Epidermal melanocyte (primary cell): ENCODE measurements at regions not wholly inside any gene's neighbourhood (a gene's known extent, or its start where the extent isn't known, plus 50 kb on each side); places are given as distances from the start of the nearest gene placed in this dataset.
"Not testable (repeated sequence)": the region's sequence is repeated elsewhere in the genome, so short reads cannot be mapped to it uniquely, and the experiment has no call there.

Source experiments
- DNase-seq: peaks from one replicate; pipeline ENCODE4 v3.0.0; 2011; ENCODE audit warnings: low spot score; ENCODE audit not compliant: insufficient read length

DNA sequence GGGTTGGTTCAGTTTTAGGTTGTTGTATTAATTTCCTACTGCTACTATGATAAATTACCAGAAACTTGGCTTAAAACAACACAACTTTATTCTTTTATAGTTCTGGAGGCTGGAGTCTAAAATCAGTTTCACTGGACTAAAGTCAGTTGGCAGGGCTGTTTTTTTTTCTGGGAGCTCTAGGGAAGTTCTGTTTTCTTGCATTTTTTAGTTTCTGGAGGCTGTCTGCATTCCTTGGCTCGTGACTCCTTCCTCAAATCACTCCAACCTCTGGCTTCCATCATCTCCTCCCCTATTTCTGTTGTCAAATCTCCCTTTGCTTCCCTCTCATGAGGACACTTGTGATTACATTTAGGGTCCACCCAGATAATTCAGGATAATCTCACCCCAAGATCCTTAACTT, 51.3 kb upstream of the SUB1 start:
- no peak for DNase-seq

DNA sequence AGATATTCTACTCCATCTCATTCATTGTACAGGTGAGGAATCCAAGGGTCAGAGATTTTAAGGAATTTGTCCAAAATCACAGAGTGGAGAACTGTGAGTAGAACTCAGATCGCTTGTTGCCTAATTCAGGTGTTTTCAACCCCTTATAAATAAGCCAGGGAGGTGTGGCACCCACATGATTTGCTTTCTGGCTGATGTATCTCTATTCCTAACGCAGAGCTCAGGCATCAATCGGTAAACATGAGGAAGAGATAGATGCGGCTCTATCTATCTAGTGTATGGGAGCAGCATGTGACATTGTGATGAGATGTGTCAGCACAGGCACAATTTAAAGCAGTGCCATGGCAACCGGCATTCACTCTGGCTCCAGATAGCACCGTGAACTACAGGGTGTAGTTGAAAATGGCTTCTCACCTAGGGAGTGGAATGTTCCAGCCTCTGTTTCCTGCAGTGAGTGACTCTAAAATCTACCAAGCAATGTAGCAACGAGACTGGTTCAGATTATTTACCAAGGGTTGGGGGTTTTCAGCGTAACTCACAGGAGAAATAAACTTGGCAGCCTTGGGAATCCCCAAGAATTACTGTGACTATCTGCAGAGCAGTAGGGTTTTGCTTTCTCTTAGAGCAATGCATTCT, 53.4 kb upstream of the SUB1 start:
- DNase-seq, result no peak

DNA sequence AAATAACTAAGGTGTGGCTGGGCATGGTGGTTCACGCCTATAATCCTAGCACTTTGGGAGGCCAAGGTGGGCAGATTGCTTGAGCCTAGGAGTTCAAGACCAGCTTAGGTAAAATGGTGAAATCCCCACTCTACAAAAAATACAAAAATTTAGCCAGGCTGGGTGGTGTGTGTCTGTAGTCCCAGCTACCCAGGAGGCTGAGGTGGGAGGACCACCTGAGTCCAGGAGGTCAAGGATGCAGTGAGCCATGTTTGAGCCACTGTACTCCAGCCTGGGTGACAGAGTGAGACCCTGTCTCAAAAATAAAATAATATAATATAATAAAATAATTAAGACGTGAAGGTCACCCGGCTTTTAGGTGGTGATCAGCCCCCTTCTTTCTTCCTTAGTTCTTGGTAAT, 58.0 kb upstream of the SUB1 start:
- not testable (repeated sequence) for DNase-seq

DNA sequence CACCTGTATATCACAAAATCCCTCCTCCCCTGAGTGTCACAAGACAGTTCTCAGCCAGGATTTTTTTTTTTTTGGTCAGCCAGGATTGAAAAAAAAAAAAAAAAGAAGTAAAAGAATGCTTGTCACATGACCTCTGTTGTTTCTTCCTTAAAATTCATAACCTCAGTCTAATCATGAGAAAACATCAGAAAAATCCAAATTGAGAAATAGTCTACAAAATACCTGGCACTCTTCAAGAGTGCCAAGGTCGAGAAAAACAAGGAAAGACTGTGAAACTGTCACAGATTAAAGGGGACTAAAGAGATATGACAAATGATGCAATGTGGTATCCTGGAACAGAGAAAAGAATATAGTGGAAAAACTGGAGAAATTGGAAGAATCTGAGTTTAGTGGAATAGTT, 58.5 kb upstream of the SUB1 start:
- no peak for DNase-seq

DNA sequence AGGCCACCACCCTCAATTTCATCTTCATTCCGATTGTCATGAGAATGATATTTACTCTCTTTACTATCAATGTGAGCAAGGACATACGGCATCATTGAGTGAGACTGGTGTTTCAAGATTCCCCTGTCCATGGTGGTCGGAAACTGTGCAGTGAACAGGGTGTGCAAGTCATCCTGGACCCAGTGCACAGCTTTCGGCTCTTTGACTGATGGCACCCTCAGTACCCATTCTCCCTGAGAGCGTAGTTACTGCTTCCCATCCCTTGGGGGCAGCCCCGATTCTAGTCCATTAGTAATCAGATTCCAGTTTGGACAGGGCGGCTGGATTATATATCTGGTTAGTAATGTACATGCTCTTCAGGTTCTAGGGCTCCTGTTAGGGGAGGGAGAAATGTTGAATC, 61.7 kb upstream of the SUB1 start:
- DNase-seq, result no peak

DNA sequence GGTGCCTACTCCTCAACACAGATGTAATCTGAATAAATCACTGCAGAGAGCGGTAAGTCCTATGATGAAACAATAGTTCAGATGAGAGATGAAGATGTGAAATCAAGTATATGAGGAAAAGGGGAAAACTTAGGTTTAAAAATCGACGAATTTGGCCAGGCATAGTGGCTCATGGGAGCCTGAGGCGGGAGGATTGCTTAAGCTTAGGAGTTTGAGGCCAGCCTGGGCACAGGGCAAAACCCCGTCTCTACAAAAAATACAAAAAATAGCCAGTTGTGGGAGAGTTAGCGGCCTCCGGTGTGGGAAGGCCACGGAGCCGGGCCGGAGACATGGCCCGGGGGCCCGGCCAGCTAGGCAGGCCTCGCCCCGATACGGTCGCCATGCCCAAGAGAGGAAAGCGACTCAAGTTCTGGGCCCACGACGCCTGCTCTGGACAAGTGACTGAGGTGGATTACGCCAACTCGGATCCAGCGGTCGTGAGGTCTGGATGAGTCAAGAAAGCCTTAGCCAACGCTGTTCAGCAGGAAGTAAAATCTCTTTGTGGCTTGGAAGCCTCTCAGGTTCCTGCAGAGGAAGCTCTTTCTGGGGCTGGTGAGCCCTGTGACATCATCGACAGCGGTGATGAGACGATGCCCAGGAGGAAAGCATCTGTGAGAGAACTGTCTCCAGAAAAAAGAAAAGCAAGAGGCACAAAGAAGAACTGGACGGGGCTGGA, 62.8 kb upstream of the SUB1 start:
- no peak for DNase-seq

DNA sequence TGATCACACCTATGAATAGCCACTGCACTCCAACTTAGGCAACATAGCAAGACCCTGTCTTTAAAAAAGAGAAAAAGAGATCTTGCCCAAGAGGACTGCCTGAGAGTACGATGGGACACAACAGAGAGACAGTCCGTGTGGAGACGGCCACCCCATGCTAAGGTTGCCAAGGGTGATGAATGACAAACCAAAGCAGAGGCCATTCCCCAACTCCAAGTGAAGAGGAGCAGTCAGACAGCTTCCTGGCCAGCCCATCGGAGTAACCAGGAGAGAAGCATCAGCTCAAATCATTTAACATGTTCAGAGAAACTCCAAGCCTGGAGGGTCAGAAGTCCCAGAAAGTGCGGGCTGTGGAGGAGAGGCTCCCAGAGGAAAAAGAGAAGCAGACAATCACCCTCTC, 63.9 kb upstream of the SUB1 start:
- DNase-seq, result no peak

DNA sequence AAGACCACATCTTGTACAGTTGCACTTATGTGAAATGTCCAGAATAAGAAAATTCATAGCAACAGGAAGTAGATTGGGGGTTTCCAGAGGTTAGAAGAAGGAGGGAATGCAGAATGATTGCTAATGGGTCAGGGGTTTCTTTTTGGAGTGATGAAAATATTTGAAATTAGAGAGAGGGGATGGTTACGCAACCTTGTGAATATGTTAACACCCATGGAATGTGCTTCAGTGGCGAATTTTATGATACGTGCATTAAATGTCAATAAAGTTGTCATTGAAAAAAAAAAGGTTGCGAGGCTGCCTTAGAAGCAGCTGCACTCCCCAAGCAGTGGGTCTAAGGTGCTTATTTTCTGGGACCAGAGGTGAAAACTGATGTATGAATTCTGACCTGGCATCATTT, 64.4 kb upstream of the SUB1 start:
- no peak for DNase-seq

DNA sequence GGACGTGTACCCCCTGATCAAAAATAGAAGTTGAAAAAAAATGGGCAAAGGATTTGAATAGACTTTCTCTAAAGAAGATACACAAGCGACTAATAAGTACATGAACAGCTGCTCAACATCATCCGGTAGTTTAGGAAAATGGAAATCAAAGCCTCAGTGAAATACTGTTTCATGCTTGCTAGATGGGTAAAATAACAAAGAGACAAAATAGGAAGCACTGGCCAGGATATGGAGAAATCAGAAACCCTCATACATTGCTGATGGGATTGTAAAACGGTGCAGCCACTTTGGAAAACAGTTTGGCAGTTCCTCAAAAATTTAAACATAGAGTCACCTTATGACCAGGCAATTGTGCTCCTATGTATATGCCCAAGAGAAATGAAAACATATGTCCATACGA, 65.0 kb upstream of the SUB1 start:
- DNase-seq, result no peak

DNA sequence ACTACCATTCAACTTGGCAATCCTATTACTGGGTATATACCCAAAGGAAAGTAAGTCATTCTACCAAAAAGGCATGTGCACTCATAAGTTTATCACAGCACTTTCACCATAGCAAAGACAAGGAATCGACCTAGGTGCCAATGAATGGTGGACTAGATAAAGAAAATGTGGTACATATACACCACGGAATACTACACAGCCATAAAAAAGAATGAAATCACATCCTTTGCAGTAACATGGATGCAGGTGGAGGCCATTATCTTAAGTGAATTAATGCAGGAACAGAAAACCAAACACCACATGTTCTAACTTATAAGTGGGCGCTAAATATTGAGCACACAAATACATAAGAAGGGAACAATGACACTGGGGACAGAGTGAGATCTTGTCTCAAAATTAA, 65.8 kb upstream of the SUB1 start:
- no peak for DNase-seq

DNA sequence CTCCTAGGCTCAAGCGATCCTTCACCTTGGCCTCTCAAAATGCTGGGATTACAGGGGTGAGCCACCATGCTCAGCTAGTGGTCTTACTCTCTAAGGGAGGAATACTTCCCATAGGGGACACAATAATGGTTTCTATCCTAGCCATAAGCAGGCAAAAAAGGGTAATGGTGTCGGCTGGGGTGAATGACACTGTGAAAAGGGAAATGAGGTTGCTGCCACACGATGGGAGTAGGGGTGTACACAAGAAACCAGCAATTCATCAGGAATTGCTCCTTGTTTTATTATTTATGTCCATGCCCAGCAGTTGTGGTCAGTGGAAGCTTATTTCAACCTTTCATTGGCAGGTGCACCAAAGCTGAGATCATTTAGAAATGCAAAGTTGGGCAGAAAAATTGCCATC, 70.3 kb upstream of the ZFR start:
- no peak for DNase-seq

DNA sequence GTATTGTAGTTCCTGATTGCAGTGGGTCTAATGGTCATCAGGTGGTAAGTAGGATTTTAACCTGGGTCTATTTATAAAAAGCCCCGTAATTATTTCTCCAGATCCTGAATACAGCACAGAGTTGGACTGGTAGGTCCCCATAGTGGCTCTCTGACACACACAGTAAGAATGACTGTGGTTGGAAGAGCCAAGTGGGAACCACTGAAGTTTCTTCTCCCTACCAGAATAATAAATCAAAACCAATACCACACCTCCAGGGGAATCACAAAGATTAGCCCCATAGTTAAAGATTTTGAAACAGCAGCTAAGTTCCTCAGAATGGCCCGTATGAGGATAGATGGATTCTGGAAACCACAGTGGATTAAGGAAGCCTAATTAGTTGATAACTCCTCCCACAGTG, 68.4 kb upstream of the ZFR start:
- no peak for DNase-seq

DNA sequence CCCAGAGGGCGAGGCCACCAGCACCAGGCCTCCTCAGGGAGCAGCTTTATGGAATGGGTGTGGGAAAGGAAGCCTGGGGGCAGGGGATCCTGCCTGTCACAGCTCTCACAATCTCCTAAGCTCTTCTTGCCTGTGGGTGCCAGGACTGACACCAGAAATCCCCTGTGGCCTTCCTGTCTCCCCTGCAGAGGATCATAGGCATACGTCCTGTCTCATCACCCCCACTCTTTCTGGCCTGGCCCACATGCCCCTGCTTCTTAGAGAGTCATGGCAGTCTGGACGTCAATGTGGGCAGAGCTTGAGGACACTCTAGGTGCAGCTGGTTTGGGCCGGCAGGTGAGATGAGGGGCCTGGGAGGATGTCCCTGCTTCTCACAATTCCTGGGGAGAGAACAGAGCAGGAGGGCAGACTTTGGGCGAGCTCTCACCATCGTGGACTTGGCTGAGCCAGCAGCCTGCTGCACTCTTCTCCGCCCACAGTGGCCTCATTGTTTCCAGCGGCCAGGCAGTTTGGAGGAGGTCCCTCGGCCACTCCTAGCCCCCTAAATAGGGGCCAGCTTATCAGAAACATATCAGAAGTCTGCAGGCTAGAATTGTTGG, 67.3 kb upstream of the ZFR start:
- DNase-seq, result no peak

DNA sequence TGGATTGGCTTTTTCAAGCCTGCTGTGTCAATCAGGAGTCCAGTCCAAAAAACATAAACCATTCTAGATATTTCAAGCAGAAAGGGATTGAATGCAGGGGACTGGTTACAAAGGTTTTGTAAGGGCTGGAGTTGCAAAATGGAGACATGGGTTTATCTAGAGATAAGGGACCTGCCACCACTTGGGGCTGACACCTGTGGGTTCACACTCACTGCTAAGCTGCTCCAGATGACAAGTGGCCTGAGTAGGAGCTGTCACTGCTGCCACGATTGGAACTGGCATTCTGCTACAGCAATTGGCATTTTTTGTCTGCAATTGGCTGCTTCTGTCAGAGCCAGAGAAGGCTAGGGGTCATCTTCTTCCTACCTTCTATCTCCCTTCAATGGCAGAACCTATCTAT, 66.3 kb upstream of the ZFR start:
- DNase-seq, result no peak

DNA sequence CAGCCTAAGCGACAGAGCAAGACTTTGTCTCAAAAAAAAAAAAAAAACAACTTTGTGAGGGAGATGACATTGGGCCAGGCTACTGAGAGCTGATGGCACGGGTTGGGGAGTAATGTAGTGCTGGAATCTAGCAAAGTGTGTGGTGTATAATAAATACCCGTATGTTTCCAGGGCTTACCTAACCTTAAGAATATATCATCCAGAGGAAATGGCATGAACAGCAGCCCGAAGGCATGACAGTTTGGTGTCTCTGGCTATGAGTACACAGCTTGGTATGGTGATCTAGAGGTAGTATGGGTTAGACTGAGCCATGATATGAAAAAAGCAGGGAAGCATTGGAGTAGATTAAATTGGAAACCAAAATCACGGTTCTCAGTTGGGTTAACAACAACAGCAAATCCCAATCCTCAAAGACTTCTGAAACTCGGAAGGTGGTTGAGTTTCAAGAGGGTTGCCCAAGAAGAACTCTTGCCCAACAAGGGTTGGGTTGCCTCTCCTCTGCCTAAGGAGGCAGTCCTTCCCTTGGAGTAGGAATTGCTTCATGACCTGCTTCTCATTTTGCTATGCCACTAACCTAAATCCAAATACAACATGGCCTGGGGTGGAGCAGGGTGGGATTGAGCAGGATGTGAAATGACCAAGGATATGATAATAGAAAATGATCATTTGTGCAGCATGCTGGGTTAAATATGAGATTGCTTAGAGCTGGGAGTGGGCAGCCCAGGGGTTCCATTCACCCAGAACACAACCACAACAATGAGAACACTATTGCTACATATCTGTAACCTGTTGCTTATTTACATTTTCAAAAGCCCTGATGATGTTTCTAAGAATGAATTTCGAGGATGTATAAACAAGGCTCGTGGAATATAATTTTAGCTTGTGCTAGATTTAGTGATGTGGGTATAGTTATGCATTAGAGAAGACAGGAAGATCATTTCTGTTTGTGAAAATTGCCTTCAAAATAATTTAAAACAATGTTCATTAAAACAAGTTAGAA, 64.6 kb upstream of the ZFR start:
- no peak for DNase-seq

DNA sequence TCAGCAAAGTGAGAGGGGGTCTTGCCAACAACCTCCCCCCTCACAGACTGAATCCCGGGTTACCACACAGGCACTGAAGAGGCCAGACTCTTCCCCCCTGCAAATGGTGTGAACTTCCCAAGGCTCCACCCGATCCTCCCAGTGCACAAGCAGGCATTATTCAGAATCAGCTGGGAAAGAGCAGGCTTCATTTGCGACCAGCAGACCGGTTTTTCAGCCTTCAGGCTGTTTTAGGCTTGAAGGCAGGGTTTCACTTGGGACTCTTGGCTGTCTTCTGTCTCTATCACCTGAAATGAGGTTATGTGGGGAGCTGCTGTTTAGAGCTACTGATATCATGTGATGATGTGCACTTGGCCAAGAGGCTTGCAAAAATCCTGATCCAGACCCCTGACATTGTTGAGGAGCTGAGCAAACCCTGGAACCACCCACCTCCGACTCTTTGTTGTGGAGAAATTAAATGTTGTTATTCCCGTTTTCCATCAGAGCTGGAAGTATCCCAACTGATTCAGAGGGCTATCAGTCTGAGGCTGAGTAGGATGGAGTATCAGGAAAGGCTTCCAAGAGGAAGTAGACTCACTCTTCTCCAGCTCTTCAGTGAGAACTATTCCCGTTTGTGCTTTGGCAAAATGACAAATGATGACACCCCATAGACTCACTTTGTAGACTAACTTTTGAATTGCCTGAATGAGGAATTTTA, 63.3 kb upstream of the ZFR start:
- no peak for DNase-seq

DNA sequence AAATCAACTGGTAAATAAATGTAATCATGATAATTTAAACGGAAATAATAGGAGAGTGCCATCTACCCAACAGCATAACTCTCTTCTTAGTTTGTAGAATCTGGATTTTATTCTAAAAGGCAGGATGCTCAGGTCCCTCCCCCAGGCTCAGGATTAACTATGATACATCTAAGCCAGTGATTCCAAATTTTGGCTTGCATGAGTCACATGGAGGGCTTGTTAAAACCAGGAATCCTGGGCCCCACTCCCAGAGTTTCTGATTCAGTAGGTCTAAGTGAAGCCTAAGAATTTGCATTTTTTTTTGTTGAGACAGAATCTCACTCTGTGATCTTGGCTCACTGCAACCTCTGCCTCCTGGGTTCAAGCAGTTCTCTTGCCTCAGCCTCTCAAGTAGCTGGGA, 62.3 kb upstream of the ZFR start:
- DNase-seq, result no peak

DNA sequence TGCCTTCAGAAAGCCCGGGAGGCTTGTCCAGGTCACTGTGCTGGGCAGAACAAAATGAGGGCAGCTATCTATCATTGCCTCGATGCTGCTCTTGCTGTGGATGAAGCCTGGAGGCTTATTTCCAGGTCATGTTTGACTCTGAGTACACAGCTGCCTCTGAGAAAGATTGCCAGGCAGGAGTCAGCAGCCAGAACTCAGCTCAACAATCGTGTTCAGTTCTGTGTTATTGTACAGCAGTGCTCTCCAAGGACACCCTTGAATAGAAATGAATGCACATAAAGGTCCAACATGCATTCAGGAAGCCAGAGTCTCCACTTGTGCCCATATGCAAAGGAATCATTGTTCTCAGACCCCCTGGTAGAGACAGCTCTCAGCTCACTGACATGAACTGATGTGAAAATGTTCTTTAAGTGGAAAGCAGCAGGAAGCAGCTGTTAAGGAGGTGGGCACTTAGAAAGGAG, 61.7 kb upstream of the ZFR start:
- DNase-seq, result no peak

DNA sequence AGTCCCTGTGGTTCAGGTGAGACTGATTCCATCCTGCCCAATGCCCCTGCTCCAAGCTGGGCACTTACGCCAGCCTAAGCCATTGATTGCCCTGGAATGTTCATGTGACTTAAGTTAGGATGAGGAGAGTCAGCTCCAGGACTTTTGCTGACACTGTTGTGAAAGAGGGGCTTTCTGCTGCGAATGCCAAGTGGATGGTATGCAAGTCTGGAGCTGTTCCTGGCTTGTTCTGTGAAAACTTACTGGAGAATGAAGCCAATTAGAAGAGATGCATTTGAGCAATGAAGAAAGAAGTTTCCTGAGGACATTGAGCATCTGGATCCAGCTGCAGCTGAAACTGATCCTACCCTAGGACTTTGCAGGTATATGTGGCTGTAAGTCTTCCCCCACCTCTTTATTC, 61.2 kb upstream of the ZFR start:
- peak; percentile 41 for DNase-seq

DNA sequence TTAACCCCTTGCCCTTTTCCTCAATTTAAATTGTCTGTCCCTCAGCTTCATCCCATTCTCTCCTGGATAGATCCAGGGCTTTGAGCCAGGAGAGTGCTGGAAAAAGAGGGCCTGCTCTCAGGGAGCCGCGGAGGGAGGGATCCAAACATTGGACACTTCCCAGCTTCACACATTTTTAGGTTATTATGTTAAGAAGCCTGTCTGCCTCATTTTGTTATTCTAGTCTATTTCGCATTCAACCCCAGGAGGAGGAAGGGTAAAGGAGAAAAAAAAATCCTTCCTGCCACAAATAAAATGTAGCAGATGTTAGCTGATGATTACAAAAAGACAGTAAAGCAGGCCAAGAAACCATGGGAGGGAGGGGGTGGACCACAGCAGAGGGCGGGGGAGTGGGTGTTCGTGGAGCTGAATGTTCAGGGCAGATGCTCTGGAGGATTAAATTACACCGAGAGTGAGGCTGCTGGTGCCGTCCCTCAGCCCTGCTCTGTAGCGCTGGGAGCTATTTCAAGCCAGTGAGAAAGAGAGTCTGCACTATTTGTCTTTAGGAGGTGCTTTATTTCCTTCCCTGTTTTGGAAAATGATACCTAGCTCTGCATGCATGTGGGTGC, 60.6 kb upstream of the ZFR start:
- DNase-seq, result peak; percentile 66
